Activated gamma-delta T cell treated with Interleukin-2 at 50 U/mL for 16 hours (primary cell): ENCODE measurements at regions not wholly inside any gene's neighbourhood (a gene's known extent, or its start where the extent isn't known, plus 50 kb on each side); places are given as distances from the start of the nearest gene placed in this dataset.
"Not testable (repeated sequence)": the region's sequence is repeated elsewhere in the genome, so short reads cannot be mapped to it uniquely, and the experiment has no call there.

ENCODE experiments used
- DNase-seq: peaks from one replicate; pipeline ENCODE4 v3.0.0-alpha.2; 2020

- DNase-seq, result no peak
These were observed 108.6 kb downstream of the ZMAT1 start for GRCh38 chrX:101823236-101823635.

GRCh38 chrX:101817739-101818138 lies 114.1 kb downstream of the ZMAT1 start:
- DNase-seq, result not testable (repeated sequence)

GRCh38 chrX:101813200-101813599 lies 118.6 kb downstream of the ZMAT1 start:
- DNase-seq, result no peak

- DNase-seq, result no peak
These were observed 128.4 kb downstream of the ZMAT1 start for GRCh38 chrX:101803451-101803850.

GRCh38 chrX:101799387-101799786 lies 132.4 kb downstream of the ZMAT1 start:
- peak; percentile 79 for DNase-seq

GRCh38 chrX:101787934-101788333 lies 128.3 kb upstream of the ARMCX2 start:
- no peak for DNase-seq

GRCh38 chrX:101785142-101785541 lies 125.5 kb upstream of the ARMCX2 start:
- DNase-seq, result no peak

- not testable (repeated sequence) for DNase-seq
These were observed 120.8 kb upstream of the ARMCX2 start for GRCh38 chrX:101780421-101780820.

- no peak for DNase-seq
These were observed 114.7 kb upstream of the ARMCX2 start for GRCh38 chrX:101774340-101774739.

GRCh38 chrX:101764538-101764937 lies 104.9 kb upstream of the ARMCX2 start:
- no peak for DNase-seq

GRCh38 chrX:101759000-101759399 lies 99.3 kb upstream of the ARMCX2 start:
- DNase-seq, result peak; percentile 4

- no peak for DNase-seq
These were observed 91.1 kb upstream of the ARMCX2 start for GRCh38 chrX:101750744-101751143.

GRCh38 chrX:101749436-101749835 lies 89.8 kb upstream of the ARMCX2 start:
- DNase-seq, result no peak

GRCh38 chrX:101745046-101745445 lies 85.4 kb upstream of the ARMCX2 start:
- DNase-seq, result no peak

- DNase-seq, result no peak
These were observed 84.4 kb upstream of the ARMCX2 start for GRCh38 chrX:101744085-101744484.

GRCh38 chrX:101740642-101741041 lies 81.0 kb upstream of the ARMCX2 start:
- no peak for DNase-seq

GRCh38 chrX:101738867-101739266 lies 79.2 kb upstream of the ARMCX2 start:
- not testable (repeated sequence) for DNase-seq

- DNase-seq, result not testable (repeated sequence)
These were observed 78.8 kb upstream of the ARMCX2 start for GRCh38 chrX:101738411-101738810.

- no peak for DNase-seq
These were observed 77.0 kb upstream of the ARMCX2 start for GRCh38 chrX:101736651-101737050.

GRCh38 chrX:101732870-101733269 lies 73.2 kb upstream of the ARMCX2 start:
- DNase-seq, result no peak

- no peak for DNase-seq
These were observed 70.3 kb upstream of the ARMCX2 start for GRCh38 chrX:101729986-101730385.
